ENCODE measurements at regions not wholly inside any gene's neighbourhood (a gene's known extent, or its start where the extent isn't known, plus 50 kb on each side); places are given as distances from the start of the nearest gene placed in this dataset.
"Not testable (repeated sequence)": the region's sequence is repeated elsewhere in the genome, so short reads cannot be mapped to it uniquely, and the experiment has no call there.

GRCh38 chr6:16932920-16933319 lies 168.9 kb upstream of the STMND1 start:
- ATAC-seq, result no peak
- ChIA-PET POLR2A (interaction anchor here (0.6 kb wide), 1 partner anchor 104 kb away, joined by 4 read pairs; no protein-coding TSS in a partner anchor), CTCF (no interaction called here)
- Mint-ChIP-seq H3K9me3 (ENCODE audit: insufficient read depth) (no peaks in the 10 kb centered on the region), H3K36me3 (ENCODE audit: low read depth) (no peaks in the 10 kb centered on the region), H3K27me3 (ENCODE audit: low read depth) (peaks cover 11% of the 10 kb centered on the region), H3K4me1 (ENCODE audit: low read depth) (no peaks in the 10 kb centered on the region), H3K27ac (no peak overlapping the region), H3K4me3 (no peak overlapping the region)
- DNase-seq, result no peak

DNA sequence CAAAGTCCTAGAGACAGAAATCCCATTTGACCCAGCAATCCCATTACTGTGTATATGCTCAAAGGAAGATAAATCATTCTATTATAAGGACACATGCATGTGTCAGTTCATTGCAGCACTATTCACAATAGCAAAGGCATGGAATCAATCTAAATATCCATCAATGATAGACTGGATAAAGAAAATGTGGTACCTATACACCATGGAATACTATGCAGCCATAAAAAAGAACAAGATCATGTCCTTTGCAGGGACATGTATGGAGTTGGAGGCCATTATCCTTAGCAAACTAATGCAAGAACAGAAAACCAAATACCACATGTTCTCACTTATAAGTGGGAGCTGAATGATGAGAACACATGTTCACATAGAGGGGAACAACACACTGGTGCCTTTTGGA lies 169.8 kb upstream of the ATXN1 start:
- DNase-seq; H3K27ac Mint-ChIP-seq; POLR2A ChIA-PET; H3K36me3 Mint-ChIP-seq (ENCODE audit: low read depth); H3K9me3 Mint-ChIP-seq (ENCODE audit: insufficient read depth); CTCF ChIA-PET; ATAC-seq; H3K4me3 Mint-ChIP-seq; H3K4me1 Mint-ChIP-seq (ENCODE audit: low read depth): not testable (repeated sequence)
- H3K27me3 Mint-ChIP-seq (ENCODE audit: low read depth), result peaks cover 12% of the 10 kb centered on the region

- ChIA-PET POLR2A (no interaction called here), CTCF (no interaction called here)
- no peak overlapping the region for H3K27ac Mint-ChIP-seq
Measured at GRCh38 chr6:16930432-16930831, 169.2 kb upstream of the ATXN1 start.

GRCh38 chr6:16929809-16930208 lies 168.5 kb upstream of the ATXN1 start:
- no peak for DNase-seq
- Mint-ChIP-seq H3K4me3 (no peak overlapping the region), H3K36me3 (ENCODE audit: low read depth) (no peaks in the 10 kb centered on the region), H3K27me3 (ENCODE audit: low read depth) (peaks cover 10% of the 10 kb centered on the region), H3K4me1 (ENCODE audit: low read depth) (no peaks in the 10 kb centered on the region), H3K27ac (no peak overlapping the region), H3K9me3 (ENCODE audit: insufficient read depth) (no peaks in the 10 kb centered on the region)
- ChIA-PET POLR2A (no interaction called here), CTCF (no interaction called here)
- ATAC-seq, result no peak

More at GRCh38 chr6:16930432-16930831, 169.2 kb upstream of the ATXN1 start:
- no peaks in the 10 kb centered on the region for H3K9me3 Mint-ChIP-seq (ENCODE audit: insufficient read depth)
- no peak overlapping the region for H3K4me3 Mint-ChIP-seq
- no peak for DNase-seq
- peaks cover 10% of the 10 kb centered on the region for H3K27me3 Mint-ChIP-seq (ENCODE audit: low read depth)
- H3K36me3 Mint-ChIP-seq (ENCODE audit: low read depth), result no peaks in the 10 kb centered on the region
- ATAC-seq, result no peak
- no peaks in the 10 kb centered on the region for H3K4me1 Mint-ChIP-seq (ENCODE audit: low read depth)

DNA sequence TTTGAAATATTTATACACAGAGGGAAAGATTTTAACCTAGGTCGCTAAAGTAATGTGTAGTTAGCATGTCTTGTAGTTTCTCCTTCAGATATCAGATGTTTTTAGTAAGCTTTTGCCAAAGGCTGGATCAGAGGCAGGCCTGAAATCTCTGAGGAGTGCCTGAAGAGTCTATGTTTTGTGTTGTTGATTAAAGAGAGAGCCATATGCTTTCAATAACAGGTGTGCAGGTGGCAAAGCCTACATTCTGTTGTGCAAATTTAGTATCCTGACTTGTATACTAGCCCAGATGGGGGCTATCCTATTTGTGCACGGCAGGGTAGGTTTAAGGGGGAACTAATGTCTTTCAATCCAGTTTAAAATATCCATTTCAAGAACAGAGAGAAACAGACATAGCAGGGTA lies 167.1 kb upstream of the ATXN1 start:
- no peaks in the 10 kb centered on the region for H3K36me3 Mint-ChIP-seq (ENCODE audit: low read depth)
- POLR2A ChIA-PET, result no interaction called here
- H3K4me1 Mint-ChIP-seq (ENCODE audit: low read depth), result no peaks in the 10 kb centered on the region
- peaks cover 9% of the 10 kb centered on the region for H3K27me3 Mint-ChIP-seq (ENCODE audit: low read depth)
- CTCF ChIA-PET, result interaction anchor here (1.3 kb wide), 1 partner anchor 36 kb away, joined by 3 read pairs; no protein-coding TSS in a partner anchor
- no peak for DNase-seq
- ATAC-seq, result no peak
- H3K4me3 Mint-ChIP-seq, result no peak overlapping the region
- no peak overlapping the region for H3K27ac Mint-ChIP-seq
- H3K9me3 Mint-ChIP-seq (ENCODE audit: insufficient read depth), result no peaks in the 10 kb centered on the region

DNA sequence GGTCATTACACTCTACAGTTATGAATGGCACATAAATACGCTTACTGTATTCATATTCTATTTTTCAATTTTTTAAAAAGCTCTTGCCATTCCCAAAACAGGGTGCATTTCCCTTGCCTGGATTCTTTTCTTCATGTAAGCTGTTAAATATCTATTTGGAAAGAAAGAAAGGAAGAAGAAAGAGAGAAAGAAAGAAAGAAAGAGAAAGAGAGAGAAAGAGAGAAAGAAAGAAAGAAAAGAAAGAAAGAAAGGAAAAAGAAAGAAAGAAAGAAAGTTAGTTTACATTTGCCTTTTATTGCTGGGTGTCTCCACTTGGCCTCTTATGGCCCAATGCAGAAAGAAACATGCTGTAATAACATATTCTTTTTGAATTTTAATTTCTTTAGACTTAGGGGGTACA lies 165.9 kb upstream of the ATXN1 start:
- H3K9me3 Mint-ChIP-seq (ENCODE audit: insufficient read depth), result no peaks in the 10 kb centered on the region
- H3K27ac Mint-ChIP-seq, result no peak overlapping the region
- ChIA-PET POLR2A (interaction anchor here (0.6 kb wide), 1 partner anchor 51 kb away, joined by 4 read pairs; no protein-coding TSS in a partner anchor), CTCF (no interaction called here)
- DNase-seq (no peak), ATAC-seq (no peak)
- no peaks in the 10 kb centered on the region for H3K36me3 Mint-ChIP-seq (ENCODE audit: low read depth)
- no peak overlapping the region for H3K4me3 Mint-ChIP-seq
- H3K27me3 Mint-ChIP-seq (ENCODE audit: low read depth), result peaks cover 9% of the 10 kb centered on the region
- H3K4me1 Mint-ChIP-seq (ENCODE audit: low read depth), result no peaks in the 10 kb centered on the region

DNA sequence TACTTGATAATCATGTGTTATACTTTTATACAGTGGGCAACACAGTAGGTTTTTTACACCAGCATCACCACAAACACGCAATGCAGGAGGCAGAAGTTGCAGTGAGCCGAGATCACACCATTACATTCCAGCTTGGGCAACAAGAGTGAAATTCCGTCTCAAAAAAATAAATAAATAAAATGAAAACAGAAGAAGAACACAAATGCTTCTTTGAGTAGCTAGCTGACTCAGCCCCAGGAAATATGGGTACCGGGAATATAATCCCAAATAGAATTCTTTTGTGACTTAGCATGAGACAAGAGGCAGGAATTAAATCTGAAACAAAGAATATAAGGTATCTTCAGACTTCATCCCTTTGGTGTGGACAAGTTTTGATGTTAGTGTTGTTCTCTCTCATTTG lies 164.2 kb upstream of the ATXN1 start:
- Mint-ChIP-seq H3K9me3 (ENCODE audit: insufficient read depth) (no peaks in the 10 kb centered on the region), H3K27me3 (ENCODE audit: low read depth) (peaks cover 10% of the 10 kb centered on the region), H3K36me3 (ENCODE audit: low read depth) (no peaks in the 10 kb centered on the region), H3K4me3 (no peak overlapping the region), H3K27ac (no peak overlapping the region), H3K4me1 (ENCODE audit: low read depth) (no peaks in the 10 kb centered on the region)
- POLR2A ChIA-PET, result no interaction called here
- DNase-seq (no peak), ATAC-seq (no peak)
- CTCF ChIA-PET, result interaction anchor here (1.1 kb wide), 1 partner anchor 51 kb away, joined by 3 read pairs; no protein-coding TSS in a partner anchor

GRCh38 chr6:16922282-16922681 lies 161.0 kb upstream of the ATXN1 start:
- H3K4me1 Mint-ChIP-seq (ENCODE audit: low read depth), result no peaks in the 10 kb centered on the region
- CTCF ChIA-PET, result interaction anchor here (1.1 kb wide), 1 partner anchor 24 kb away, joined by 4 read pairs; no protein-coding TSS in a partner anchor

DNA sequence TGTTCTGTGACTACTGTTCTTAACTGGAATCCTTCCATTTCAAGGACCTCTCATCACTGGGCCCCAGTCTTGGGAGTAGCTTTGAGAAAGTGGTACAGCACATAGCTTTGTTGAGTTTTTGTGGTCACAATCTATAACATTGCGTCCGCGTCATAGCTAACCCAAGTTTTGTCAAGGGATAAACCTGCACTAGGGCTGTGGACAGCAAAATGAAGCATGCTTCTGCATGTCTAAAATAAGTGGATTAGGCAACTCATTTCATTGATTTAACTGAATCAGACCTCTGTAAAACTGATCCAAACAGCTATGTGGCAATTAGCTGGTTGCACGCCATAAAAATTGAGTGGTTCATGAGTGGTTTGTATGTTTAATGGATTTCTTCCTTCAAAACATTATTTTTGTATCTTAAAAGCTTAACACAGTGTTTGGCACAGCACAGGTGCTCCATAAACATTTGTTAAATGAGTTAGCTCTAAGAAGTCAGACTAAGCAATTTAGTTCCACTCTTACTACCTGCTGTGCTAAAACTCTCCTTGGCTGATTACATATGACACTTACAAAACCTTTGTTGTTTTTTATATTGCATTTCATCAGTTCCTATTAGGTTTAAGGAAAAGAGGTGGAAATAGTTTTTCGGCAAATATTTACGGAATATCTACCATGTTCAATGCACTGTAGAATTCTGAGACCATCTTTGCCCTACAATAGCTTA lies 160.3 kb upstream of the ATXN1 start:
- DNase-seq (no peak), ATAC-seq (no peak)
- ChIA-PET CTCF (interaction anchor here (1.1 kb wide), 1 partner anchor 25 kb away, joined by 4 read pairs; no protein-coding TSS in a partner anchor), POLR2A (no interaction called here)
- Mint-ChIP-seq H3K27ac (no peak overlapping the region), H3K4me3 (no peak overlapping the region), H3K27me3 (ENCODE audit: low read depth) (peaks cover 14% of the 10 kb centered on the region), H3K9me3 (ENCODE audit: insufficient read depth) (no peaks in the 10 kb centered on the region), H3K4me1 (ENCODE audit: low read depth) (no peaks in the 10 kb centered on the region), H3K36me3 (ENCODE audit: low read depth) (no peaks in the 10 kb centered on the region)

More at GRCh38 chr6:16922282-16922681, 161.0 kb upstream of the ATXN1 start:
- Mint-ChIP-seq H3K36me3 (ENCODE audit: low read depth) (no peaks in the 10 kb centered on the region), H3K27ac (no peak overlapping the region), H3K27me3 (ENCODE audit: low read depth) (peaks cover 14% of the 10 kb centered on the region), H3K4me3 (no peak overlapping the region), H3K9me3 (ENCODE audit: insufficient read depth) (no peaks in the 10 kb centered on the region)
- POLR2A ChIA-PET, result no interaction called here
- ATAC-seq, result no peak
- no peak for DNase-seq

- Mint-ChIP-seq H3K36me3 (ENCODE audit: low read depth) (no peaks in the 10 kb centered on the region), H3K4me1 (ENCODE audit: low read depth) (no peaks in the 10 kb centered on the region), H3K27ac (no peak overlapping the region), H3K9me3 (ENCODE audit: insufficient read depth) (no peaks in the 10 kb centered on the region), H3K27me3 (ENCODE audit: low read depth) (peaks cover 12% of the 10 kb centered on the region), H3K4me3 (no peak overlapping the region)
- CTCF ChIA-PET, result no interaction called here
- no peak for ATAC-seq
- POLR2A ChIA-PET, result no interaction called here
- no peak for DNase-seq
Measured at GRCh38 chr6:16918586-16918985, 157.3 kb upstream of the ATXN1 start.

DNA sequence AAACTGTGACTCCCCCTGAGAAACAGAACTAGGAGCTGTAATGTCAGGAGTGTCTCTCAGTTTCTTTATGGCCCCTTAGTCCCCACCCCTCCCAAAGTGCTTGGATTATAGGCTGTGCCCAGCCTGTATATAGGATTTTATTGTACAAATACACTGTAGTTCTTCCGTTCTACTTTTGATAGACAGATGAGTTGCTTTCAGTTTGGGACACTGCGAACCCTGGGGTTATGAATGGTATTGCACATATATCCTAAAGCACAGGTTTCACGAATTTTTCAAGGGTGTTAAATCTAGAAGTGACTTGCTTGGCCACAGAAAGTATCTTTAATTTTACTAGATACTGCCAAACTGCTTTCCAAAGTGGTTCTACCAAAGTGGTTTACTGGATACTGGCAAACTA lies 152.9 kb upstream of the ATXN1 start:
- H3K9me3 Mint-ChIP-seq (ENCODE audit: insufficient read depth), result no peaks in the 10 kb centered on the region
- no peaks in the 10 kb centered on the region for H3K36me3 Mint-ChIP-seq (ENCODE audit: low read depth)
- no peak overlapping the region for H3K27ac Mint-ChIP-seq
- DNase-seq, result no peak
- ChIA-PET POLR2A (no interaction called here), CTCF (no interaction called here)
- peaks cover 7% of the 10 kb centered on the region for H3K27me3 Mint-ChIP-seq (ENCODE audit: low read depth)
- no peaks in the 10 kb centered on the region for H3K4me1 Mint-ChIP-seq (ENCODE audit: low read depth)
- H3K4me3 Mint-ChIP-seq, result no peak overlapping the region
- no peak for ATAC-seq

DNA sequence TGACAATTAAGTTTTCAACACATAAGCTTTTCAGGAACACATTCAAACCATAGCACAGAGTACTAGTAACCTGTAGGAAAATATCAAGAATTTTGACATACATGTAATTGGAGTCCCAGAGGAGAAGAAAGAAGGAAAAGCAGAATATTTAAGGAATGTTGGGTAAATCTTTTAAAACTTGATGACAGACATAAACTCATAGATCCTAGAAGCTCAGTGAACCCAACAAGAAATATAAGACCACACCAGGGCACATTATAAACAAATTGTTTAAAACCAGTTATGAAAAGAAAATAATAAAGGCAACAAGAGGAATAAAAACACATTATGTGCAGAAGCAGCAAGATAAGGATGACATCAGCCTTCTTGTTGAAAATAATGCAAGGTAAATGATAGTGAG lies 151.5 kb upstream of the ATXN1 start:
- ChIA-PET CTCF (interaction anchor here (1.2 kb wide), 1 partner anchor 149 kb away, joined by 4 read pairs; no protein-coding TSS in a partner anchor), POLR2A (no interaction called here)
- H3K27ac Mint-ChIP-seq, result no peak overlapping the region
- H3K27me3 Mint-ChIP-seq (ENCODE audit: low read depth), result peaks cover 2% of the 10 kb centered on the region
- H3K4me3 Mint-ChIP-seq, result no peak overlapping the region
- H3K36me3 Mint-ChIP-seq (ENCODE audit: low read depth), result no peaks in the 10 kb centered on the region
- H3K9me3 Mint-ChIP-seq (ENCODE audit: insufficient read depth), result no peaks in the 10 kb centered on the region
- DNase-seq (no peak), ATAC-seq (no peak)
- no peaks in the 10 kb centered on the region for H3K4me1 Mint-ChIP-seq (ENCODE audit: low read depth)

GRCh38 chr6:16911088-16911487 lies 149.8 kb upstream of the ATXN1 start:
- Mint-ChIP-seq H3K36me3 (ENCODE audit: low read depth) (no peaks in the 10 kb centered on the region), H3K27me3 (ENCODE audit: low read depth) (peaks cover 2% of the 10 kb centered on the region), H3K9me3 (ENCODE audit: insufficient read depth) (no peaks in the 10 kb centered on the region), H3K27ac (no peak overlapping the region), H3K4me1 (ENCODE audit: low read depth) (no peaks in the 10 kb centered on the region), H3K4me3 (no peak overlapping the region)
- no peak for ATAC-seq
- CTCF ChIA-PET, result no interaction called here
- POLR2A ChIA-PET, result no interaction called here
- no peak for DNase-seq

Measured in activated CD8-positive, alpha-beta T cell treated with anti-CD3 and anti-CD28 coated beads, Interleukin-2, amount 10 ng/mL, durations not matched to agents 7 days and 5 days (primary cell).